Keratinocyte (primary cell): ENCODE measurements at regions not wholly inside any gene's neighbourhood (a gene's known extent, or its start where the extent isn't known, plus 50 kb on each side); places are given as distances from the start of the nearest gene placed in this dataset.

Experiments
- DNase-seq: peaks from one replicate; pipeline ENCODE4 v3.0.0-alpha.2; 2011; ENCODE audit warnings: low read depth, missing footprints, low spot score
- FAIRE-seq: peaks from 2 replicates; lab custom pipeline; 2011; peaks lifted over from hg19 to GRCh38; lab: Jason Lieb, UNC
- H2AFZ ChIP-seq: 2 replicates; pipeline ENCODE4 v1.6.0; 2012; ENCODE audit warnings: low read length, control low read depth, inconsistent platforms; ENCODE audit not compliant: control insufficient read depth
- H3K27ac ChIP-seq: 2 replicates; pipeline ENCODE4 v1.5.1; 2011; ENCODE audit warnings: low read length; ENCODE audit not compliant: control insufficient read depth, insufficient read depth
- H3K27me3 ChIP-seq: 3 replicates; pipeline ENCODE4 v1.6.0; 2011; ENCODE audit warnings: low read length; ENCODE audit not compliant: control insufficient read depth, insufficient read depth; ENCODE audit errors: extremely low read depth
- H3K36me3 ChIP-seq, 2 experiments: 2 replicates in 1 of 2; 3 replicates in 1 of 2; pipeline ENCODE4 v1.5.1; 2011; ENCODE audit warnings: low read length in 2 of 2, mild to moderate bottlenecking in 1 of 2; ENCODE audit not compliant: control insufficient read depth in 2 of 2, insufficient read depth in 2 of 2; ENCODE audit errors: extremely low read depth in 1 of 2
- H3K4me1 ChIP-seq: 3 replicates; pipeline ENCODE4 v1.5.1; 2011; ENCODE audit warnings: low read length; ENCODE audit not compliant: control insufficient read depth, insufficient read depth; ENCODE audit errors: extremely low read depth
- H3K4me2 ChIP-seq: 3 replicates; pipeline ENCODE4 v1.6.0; 2011; ENCODE audit warnings: low read depth, low read length; ENCODE audit not compliant: control insufficient read depth, insufficient read depth; ENCODE audit errors: extremely low read depth
- H3K4me3 ChIP-seq, 3 experiments: fragments of 200-600 bp in 1 of 3; sonication (generic) in 1 of 3; 2 replicates in 2 of 3; 3 replicates in 1 of 3; pipeline ENCODE4 v1.5.1; 2011 to 2016; ENCODE audit warnings: low read length in 3 of 3, mild to moderate bottlenecking in 3 of 3, control low read depth in 2 of 3, inconsistent platforms in 1 of 3, low read depth in 1 of 3, mixed read lengths in 1 of 3, mixed run types in 1 of 3, moderate library complexity in 1 of 3; ENCODE audit not compliant: control insufficient read depth in 2 of 3, insufficient read depth in 2 of 3; ENCODE audit errors: extremely low read depth in 1 of 3
- H3K79me2 ChIP-seq: 2 replicates; pipeline ENCODE4 v1.6.0; 2012; ENCODE audit warnings: low read length; ENCODE audit not compliant: control insufficient read depth, insufficient read depth
- H3K9ac ChIP-seq: 3 replicates; pipeline ENCODE4 v1.6.0; 2011; ENCODE audit warnings: low read length; ENCODE audit not compliant: control insufficient read depth, insufficient read depth; ENCODE audit errors: extremely low read depth
- H3K9me1 ChIP-seq: 3 replicates; pipeline ENCODE4 v1.6.0; 2011; ENCODE audit warnings: low read length; ENCODE audit not compliant: control insufficient read depth, insufficient read depth; ENCODE audit errors: extremely low read depth
- H3K9me3 ChIP-seq: 2 replicates; pipeline ENCODE4 v1.5.1; 2012; ENCODE audit warnings: low read depth, low read length; ENCODE audit not compliant: control insufficient read depth
- H4K20me1 ChIP-seq: 3 replicates; pipeline ENCODE4 v1.6.0; 2011; ENCODE audit warnings: low read length; ENCODE audit not compliant: control insufficient read depth, insufficient read depth; ENCODE audit errors: extremely low read depth
- EZH2 ChIP-seq: IDR thresholded peaks from one replicate; pipeline ENCODE4 v1.6.1; 2012; ENCODE audit warnings: inconsistent platforms, mild to moderate bottlenecking, low read length, moderate library complexity
- dilution Hi-C: fragments of 300-500 bp; cut with MboI; formaldehyde crosslinking; loops from one replicate; pipeline ENCODE4 v1.7.0; 2020; ENCODE audit warnings: low sequenced_read_pairs; ENCODE audit not compliant: extremely low pct_ligation_motif_present
- TF ChIP-seq, protein P1 (sequence below), 3 experiments: IDR thresholded peaks in 1 of 3; conservative IDR thresholded peaks in 1 of 3; optimal IDR thresholded peaks in 1 of 3; 2 replicates in 2 of 3; 3 replicates in 1 of 3; pipeline versions ENCODE3 to v1.5.1; 2011; ENCODE audit warnings: low read length in 3 of 3, mild to moderate bottlenecking in 3 of 3, moderate library complexity in 2 of 3, control low read depth in 1 of 3, inconsistent platforms in 1 of 3; ENCODE audit not compliant: insufficient read depth in 2 of 3; ENCODE audit errors: extremely low read depth in 1 of 3

DNA sequence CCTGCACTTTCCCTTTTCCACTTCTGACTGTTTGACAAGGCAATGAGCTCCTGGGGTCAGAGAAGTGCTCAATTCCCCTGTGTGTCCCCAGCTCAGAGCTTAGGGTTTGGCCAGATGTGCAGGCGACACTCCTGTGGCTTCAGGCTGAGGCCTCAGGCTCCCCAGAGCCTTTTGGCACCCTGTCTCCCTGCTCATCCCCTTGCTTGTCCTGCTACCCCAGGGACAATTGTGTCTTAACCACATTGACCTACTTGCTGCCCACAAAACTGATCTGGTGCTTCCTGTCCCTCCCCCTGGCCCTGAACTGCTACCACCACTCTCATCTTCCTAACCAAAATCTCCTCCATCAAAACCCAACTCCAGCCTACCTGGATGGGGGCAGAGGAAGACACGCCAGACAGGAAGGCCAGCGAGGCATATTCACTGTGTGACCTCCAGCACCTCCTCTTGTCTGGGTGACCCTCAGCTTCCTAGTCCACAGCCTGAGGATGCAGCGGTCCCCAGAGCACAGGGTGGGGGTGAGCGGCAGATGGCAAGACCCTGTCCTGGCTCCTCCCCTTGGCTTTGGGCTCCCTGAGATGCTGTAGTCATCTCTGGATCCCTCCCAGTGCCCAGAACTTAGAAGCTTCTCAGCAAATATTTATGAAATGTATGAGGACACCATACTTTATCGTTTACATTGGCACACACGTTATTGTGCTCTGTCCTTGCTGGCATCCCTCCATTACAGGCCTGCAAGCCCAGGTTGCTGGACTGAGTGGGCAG lies 98.9 kb upstream of the SLC6A6 start:
- dilution Hi-C loops: no loop called here
- Histone ChIP-seq H3K27me3 (peaks cover 28% of the 10 kb centered on the region), H3K9me1 (no peaks in the 10 kb centered on the region), H3K9me3 (no peaks in the 10 kb centered on the region), H3K4me3 (no peak overlapping the region), H3K27ac (no peak overlapping the region), H3K79me2 (no peaks in the 10 kb centered on the region), H3K9ac (no peak overlapping the region), H2AFZ (no peak overlapping the region), H4K20me1 (no peaks in the 10 kb centered on the region), H3K4me2 (no peak overlapping the region), H3K4me1 (peaks cover 10% of the 10 kb centered on the region), H3K36me3 (no peaks in the 10 kb centered on the region)
- DNase-seq (no peak), FAIRE-seq (no peak)
- TF ChIP-seq, protein P1, sequence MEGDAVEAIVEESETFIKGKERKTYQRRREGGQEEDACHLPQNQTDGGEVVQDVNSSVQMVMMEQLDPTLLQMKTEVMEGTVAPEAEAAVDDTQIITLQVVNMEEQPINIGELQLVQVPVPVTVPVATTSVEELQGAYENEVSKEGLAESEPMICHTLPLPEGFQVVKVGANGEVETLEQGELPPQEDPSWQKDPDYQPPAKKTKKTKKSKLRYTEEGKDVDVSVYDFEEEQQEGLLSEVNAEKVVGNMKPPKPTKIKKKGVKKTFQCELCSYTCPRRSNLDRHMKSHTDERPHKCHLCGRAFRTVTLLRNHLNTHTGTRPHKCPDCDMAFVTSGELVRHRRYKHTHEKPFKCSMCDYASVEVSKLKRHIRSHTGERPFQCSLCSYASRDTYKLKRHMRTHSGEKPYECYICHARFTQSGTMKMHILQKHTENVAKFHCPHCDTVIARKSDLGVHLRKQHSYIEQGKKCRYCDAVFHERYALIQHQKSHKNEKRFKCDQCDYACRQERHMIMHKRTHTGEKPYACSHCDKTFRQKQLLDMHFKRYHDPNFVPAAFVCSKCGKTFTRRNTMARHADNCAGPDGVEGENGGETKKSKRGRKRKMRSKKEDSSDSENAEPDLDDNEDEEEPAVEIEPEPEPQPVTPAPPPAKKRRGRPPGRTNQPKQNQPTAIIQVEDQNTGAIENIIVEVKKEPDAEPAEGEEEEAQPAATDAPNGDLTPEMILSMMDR (optimal IDR thresholded peaks at IDR 0.05 in 1 of 3, IDR thresholded peaks at IDR 0.05 in 1 of 3, conservative IDR thresholded peaks at IDR 0.05 in 1 of 3; ENCODE audit: extremely low read depth in 1 of 3, insufficient read depth in 2 of 3, low read length in 3 of 3): no peak
- no peak for TF ChIP-seq EZH2

DNA sequence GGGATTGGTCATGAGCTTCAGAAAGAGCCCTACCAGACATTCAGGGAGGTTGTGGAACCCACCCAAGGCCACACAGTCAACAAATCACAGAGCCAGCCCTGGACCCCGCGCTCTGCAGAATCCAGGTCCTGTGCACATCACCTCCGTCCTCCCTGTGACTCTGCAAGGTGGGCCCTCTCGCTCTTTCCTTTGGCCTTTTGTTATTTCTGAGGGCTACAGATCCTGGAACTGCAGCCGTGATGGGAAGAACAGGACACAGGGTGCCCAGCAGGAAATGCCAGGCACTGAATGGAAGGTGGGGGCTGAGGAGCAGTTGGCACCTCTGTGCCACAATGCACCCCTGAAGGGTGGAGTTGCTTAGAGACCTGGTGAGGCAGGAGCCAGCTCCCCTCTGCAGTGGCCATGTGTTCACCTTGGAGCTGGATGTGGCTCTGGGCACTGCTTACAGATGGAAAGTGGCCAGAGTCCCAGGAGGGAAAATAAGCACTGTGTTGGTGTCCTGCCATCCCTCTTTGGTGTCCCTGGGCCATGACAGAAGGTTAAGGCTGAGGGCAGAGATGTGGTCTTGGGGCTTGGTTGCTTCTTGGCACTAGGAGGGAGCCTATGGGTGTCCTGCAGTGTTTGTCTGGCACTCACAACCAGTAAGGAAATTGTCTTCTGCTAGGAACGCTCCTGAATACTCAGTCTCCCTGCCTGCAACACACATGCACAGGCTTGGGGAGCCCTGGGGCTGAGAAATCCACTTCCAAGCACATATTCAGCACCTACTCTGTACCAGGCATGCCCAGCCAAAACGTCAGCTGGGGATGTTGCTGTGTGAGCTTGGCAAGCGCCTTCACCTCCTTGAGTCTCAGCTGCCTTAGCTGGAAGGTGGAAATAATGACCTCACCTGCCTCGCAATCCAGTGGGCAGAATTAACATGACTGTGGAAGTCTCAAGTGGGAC lies 98.0 kb upstream of the SLC6A6 start:
- Histone ChIP-seq H3K4me3 (no peak overlapping the region), H2AFZ (no peak overlapping the region), H3K4me1 (peaks cover 10% of the 10 kb centered on the region), H3K36me3 (no peaks in the 10 kb centered on the region), H3K4me2 (no peak overlapping the region), H3K9ac (no peak overlapping the region), H3K79me2 (no peaks in the 10 kb centered on the region), H3K9me1 (no peaks in the 10 kb centered on the region), H3K27me3 (peaks cover 29% of the 10 kb centered on the region), H3K27ac (no peak overlapping the region), H4K20me1 (no peaks in the 10 kb centered on the region), H3K9me3 (no peaks in the 10 kb centered on the region)
- peak; percentile 62 for FAIRE-seq
- TF ChIP-seq, protein P1 (optimal IDR thresholded peaks at IDR 0.05 in 1 of 3, IDR thresholded peaks at IDR 0.05 in 1 of 3, conservative IDR thresholded peaks at IDR 0.05 in 1 of 3; ENCODE audit: extremely low read depth in 1 of 3, insufficient read depth in 2 of 3, low read length in 3 of 3): no peak
- dilution Hi-C loops: no loop called here
- DNase-seq: no peak
